ENCODE measurements at regions not wholly inside any gene's neighbourhood (a gene's known extent, or its start where the extent isn't known, plus 50 kb on each side); places are given as distances from the start of the nearest gene placed in this dataset.

DNA sequence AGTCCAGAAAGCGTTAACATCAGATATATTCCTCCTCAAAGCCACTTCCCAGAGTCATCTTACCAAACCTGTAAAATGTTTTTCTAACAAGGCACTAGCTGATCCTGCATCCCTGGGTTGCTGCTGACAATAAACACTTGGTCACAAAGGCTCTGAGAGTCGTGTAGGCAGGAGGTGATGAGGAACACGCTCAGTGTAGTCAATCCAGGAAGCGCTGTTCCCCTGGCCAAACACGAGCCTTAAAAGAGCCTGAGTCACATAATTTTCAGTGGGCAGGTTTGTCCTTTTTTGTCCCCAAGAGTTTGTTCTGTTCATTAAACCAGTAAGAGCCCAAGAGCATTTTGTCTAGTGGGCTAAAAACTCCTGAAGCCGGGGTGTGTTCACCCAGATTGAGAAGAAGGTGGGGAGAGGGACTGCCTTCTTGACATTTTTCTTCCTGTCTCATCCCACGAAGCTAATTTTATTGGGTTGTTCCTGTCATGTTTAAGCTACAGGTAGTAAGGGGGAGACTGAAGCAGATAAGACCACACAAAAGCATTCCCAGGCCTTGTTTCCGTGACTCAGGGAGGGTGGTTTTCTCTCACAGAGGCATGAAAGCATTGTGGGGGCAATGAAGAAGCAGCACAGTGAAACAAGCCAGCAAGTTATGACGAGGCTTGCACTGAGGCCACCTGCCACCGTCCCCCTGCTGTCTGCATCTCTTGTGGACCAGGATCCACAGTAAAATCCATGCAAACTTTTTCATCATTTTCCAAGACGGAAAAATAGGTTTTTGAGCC, 73.7 kb downstream of the FOXB1 start:
- H3K9me3 ChIP-seq: no peaks in the 10 kb centered on the region
- no peak for DNase-seq (ENCODE audit: low spot score in 2 of 2)
- H3K4me3 ChIP-seq: no peak overlapping the region
- no peaks in the 10 kb centered on the region for H3K27me3 ChIP-seq
- no peak overlapping the region for H3K27ac ChIP-seq
- no peaks in the 10 kb centered on the region for H3K4me1 ChIP-seq
- intact Hi-C loops (cut with DNase I): no loop called here
- H3K36me3 ChIP-seq: no peaks in the 10 kb centered on the region
- TF ChIP-seq, protein P1, sequence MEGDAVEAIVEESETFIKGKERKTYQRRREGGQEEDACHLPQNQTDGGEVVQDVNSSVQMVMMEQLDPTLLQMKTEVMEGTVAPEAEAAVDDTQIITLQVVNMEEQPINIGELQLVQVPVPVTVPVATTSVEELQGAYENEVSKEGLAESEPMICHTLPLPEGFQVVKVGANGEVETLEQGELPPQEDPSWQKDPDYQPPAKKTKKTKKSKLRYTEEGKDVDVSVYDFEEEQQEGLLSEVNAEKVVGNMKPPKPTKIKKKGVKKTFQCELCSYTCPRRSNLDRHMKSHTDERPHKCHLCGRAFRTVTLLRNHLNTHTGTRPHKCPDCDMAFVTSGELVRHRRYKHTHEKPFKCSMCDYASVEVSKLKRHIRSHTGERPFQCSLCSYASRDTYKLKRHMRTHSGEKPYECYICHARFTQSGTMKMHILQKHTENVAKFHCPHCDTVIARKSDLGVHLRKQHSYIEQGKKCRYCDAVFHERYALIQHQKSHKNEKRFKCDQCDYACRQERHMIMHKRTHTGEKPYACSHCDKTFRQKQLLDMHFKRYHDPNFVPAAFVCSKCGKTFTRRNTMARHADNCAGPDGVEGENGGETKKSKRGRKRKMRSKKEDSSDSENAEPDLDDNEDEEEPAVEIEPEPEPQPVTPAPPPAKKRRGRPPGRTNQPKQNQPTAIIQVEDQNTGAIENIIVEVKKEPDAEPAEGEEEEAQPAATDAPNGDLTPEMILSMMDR (IDR thresholded peaks at IDR 0.05): no peak

DNA sequence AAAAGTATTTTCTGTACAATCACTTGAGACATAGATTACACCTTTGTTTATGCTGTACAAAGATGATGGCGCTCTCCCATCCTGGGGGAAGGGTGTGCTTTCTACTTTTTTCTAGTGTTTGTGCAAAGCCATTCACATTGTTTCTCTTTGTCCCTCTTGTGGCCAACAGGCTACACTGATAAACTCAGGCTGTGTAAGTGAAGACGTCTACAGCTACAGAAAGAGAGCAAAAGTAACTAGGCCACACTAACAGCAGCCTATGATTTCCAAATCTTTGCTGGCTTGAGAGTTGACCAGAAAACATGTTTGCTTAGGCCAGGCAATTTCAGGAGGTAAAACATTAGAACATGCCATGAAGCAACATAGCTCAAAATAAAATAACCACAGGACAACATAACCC, 75.1 kb downstream of the FOXB1 start:
- no peaks in the 10 kb centered on the region for H3K36me3 ChIP-seq
- DNase-seq (ENCODE audit: low spot score in 2 of 2): no peak
- TF ChIP-seq, protein P1 (IDR thresholded peaks at IDR 0.05): no peak
- no peak overlapping the region for H3K4me3 ChIP-seq
- intact Hi-C loops (cut with DNase I): no loop called here
- H3K27me3 ChIP-seq: no peaks in the 10 kb centered on the region
- H3K4me1 ChIP-seq: no peaks in the 10 kb centered on the region
- H3K9me3 ChIP-seq: no peaks in the 10 kb centered on the region
- H3K27ac ChIP-seq: no peak overlapping the region

DNA sequence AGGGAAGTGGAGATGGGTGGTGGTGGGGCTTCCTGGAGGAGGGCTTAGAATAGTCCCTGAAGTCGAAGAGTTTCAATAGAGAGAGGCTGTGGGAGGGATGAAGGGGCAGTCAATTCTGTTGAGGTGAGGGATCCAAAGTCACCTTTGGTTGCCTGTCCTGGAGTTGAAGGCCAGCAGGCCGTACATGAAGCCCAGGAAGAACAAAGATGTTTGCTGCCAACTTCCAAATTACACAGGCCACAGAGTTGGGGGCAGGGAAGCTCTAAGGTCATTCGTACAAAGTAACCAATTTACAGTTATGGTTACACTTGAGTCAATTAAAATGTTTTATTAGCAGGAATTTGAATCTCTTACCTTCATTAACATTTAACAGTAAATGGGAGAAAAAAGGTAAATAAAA, 77.9 kb downstream of the FOXB1 start:
- intact Hi-C loops (cut with DNase I): no loop called here
- Histone ChIP-seq H3K9me3 (no peaks in the 10 kb centered on the region), H3K27me3 (no peaks in the 10 kb centered on the region), H3K36me3 (no peaks in the 10 kb centered on the region), H3K4me1 (no peaks in the 10 kb centered on the region), H3K27ac (no peak overlapping the region), H3K4me3 (no peak overlapping the region)
- TF ChIP-seq, protein P1 (IDR thresholded peaks at IDR 0.05): no peak
- DNase-seq (ENCODE audit: low spot score in 2 of 2): no peak

DNA sequence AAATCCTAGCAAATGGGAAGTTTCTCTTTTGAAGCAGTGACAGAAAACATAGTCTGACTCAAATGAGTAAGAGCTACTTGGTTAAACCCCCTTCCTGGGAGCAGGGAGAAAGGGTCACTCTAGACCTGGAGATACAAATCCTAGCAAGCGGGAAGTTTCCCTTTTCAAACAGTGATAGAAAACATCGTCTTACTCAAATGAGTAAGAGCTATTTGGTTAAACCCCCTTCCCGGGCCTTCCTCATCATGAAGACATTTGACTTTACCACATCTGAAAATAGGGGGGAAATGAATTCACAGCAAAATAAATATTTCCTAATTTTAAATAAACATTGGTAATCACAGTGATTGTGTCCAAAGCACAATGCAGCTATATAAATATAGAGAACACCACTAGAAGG, 79.2 kb downstream of the FOXB1 start:
- Histone ChIP-seq H3K27me3 (no peaks in the 10 kb centered on the region), H3K36me3 (no peaks in the 10 kb centered on the region), H3K4me1 (no peaks in the 10 kb centered on the region), H3K27ac (no peak overlapping the region), H3K9me3 (no peaks in the 10 kb centered on the region), H3K4me3 (no peak overlapping the region)
- TF ChIP-seq, protein P1 (IDR thresholded peaks at IDR 0.05): no peak
- intact Hi-C loops (cut with DNase I): no loop called here
- DNase-seq (ENCODE audit: low spot score in 2 of 2): no peak

DNA sequence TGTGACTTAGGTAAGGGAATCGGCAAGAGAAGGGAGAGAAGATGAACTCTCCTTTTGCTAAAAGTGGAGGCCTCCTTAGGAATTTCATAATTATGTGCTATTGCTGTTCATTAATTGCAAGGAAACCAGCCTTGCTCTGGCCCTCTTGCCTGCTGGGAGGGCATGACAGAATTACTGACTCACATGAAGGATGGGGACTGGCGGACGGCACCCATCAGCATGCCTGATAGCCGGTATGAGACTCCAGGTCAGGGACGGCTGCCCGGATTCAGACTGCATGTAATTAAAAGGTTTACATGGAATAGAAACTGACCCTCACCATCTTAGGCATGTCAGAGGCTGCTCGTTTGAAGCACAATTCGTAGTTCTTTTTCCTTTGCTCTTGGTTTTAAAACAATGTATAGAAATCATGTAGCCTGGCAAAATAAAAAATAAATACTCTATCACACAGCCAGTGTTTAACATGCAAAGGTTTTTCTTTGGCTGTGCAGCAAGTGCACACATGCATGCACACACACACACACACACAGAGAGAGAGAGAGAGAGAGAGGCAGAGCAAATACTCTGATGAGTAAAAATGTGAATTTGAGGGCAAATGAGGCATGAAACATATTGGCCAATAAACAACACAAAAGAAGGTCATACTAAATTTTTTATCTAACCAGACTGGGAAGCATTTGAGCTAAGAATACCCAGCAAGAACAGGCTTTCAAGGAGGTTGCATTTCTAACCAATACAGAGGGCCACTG, 82.7 kb downstream of the FOXB1 start:
- H3K27ac ChIP-seq: no peak overlapping the region
- no peaks in the 10 kb centered on the region for H3K36me3 ChIP-seq
- H3K9me3 ChIP-seq: no peaks in the 10 kb centered on the region
- intact Hi-C loops (cut with DNase I): no loop called here
- H3K27me3 ChIP-seq: no peaks in the 10 kb centered on the region
- H3K4me1 ChIP-seq: no peaks in the 10 kb centered on the region
- H3K4me3 ChIP-seq: no peak overlapping the region
- TF ChIP-seq, protein P1 (IDR thresholded peaks at IDR 0.05): no peak
- no peak for DNase-seq (ENCODE audit: low spot score in 2 of 2)

All from ascending aorta (tissue), 2 donors.